NCI-H146 (cell line): ENCODE measurements at regions not wholly inside any gene's neighbourhood (a gene's known extent, or its start where the extent isn't known, plus 50 kb on each side); places are given as distances from the start of the nearest gene placed in this dataset.
"Not testable (repeated sequence)": the region's sequence is repeated elsewhere in the genome, so short reads cannot be mapped to it uniquely, and the experiment has no call there.

ENCODE experiments used
- DNase-seq: peaks from one replicate; lab custom pipeline; 2025; lab: John Stamatoyannopoulos, UW

- DNase-seq = no peak
These were observed 136.0 kb upstream of the TOP1 start for GRCh38 chr20:40892642-40893041.

GRCh38 chr20:40893610-40894236 lies 134.9 kb upstream of the TOP1 start:
- DNase-seq = no peak

- no peak for DNase-seq
These were observed 134.4 kb upstream of the TOP1 start for GRCh38 chr20:40894237-40894630.

DNA sequence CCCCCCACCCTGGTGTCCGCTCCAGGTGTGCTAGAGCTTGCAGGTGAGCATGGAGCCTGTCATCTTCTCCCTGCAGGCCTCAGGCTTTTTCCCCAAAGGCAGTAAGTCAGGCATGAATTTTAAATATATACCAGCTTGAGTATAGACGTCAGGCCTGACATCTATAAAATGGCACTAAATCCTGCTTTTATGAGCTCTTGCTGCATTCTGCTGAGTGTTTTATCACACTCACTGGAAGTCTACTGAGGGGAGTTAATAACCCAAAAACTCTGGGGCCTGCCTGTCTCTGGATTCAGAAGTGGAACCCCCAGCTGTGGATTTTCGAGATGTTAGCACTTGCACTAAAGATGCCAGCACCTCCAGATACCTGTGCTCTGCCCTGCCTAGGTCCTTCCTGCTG lies 133.4 kb upstream of the TOP1 start:
- no peak for DNase-seq

DNA sequence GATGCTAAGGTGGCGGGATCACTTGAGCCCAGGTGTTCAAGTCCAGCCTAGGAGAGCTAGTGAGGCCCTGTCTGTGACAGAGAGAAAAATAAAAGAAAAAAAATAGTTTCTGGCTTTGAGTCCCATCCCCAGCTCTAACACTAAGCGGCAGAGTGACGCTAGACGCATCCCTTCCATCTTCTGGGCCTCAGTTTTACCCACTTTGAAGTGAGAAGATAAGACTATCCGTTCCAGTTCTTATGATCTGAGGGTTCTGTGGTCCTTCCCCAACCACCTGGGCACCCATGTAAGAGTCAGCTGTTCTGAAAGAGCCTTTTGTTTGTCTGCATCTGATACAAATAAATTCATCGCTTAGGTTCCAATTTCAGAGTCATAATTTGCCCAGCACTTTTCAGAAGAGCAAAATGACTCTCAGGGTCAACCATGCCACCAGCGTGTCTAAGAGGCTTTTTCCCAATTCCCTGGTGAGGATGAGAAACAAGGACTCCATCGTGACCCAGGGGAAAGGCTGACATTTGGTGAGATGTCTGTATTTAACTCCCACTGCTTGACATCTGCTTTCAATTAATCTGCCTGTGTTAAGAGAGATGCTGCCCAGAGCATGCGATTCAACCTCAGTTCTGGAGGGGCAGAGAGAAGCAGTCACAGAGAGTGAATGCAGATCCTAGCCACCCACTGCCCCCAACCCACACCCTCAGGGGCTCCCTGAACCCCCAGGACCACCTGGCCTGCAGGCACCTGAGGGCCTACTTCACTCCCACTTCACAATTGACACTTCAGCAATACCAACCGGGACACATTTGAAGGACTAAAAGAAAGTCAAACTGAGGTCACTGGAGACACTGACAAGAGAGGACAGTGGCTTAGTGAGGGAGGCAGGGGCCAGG lies 131.6 kb upstream of the TOP1 start:
- no peak for DNase-seq

GRCh38 chr20:40899344-40899743 lies 129.3 kb upstream of the TOP1 start:
- no peak for DNase-seq

DNA sequence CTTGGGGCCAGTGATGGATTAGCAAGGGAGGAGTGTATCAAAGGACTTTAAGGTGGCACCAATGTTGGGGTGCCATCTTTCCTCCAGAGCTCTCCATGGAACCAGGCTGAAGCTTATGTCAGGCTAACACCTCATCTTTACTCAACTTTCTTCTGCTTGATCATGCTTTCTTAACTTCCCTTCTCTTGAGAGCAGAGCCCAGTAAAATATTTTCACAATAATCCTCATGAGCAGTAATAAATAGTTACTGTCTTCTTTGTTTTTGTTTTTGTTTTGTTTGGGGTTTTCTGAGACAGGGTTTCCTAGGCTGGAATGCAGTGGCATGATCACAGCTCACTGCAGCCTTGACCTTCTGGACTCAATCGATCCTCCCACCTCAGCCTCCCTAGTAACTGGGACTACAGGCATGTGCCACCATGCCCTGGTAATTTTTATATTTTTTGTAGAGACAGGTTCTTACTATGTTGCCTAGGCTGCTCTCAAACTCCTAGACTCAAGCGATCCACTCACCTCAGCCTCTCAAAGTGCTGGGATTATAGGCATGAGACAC lies 127.9 kb upstream of the TOP1 start:
- no peak for DNase-seq

DNA sequence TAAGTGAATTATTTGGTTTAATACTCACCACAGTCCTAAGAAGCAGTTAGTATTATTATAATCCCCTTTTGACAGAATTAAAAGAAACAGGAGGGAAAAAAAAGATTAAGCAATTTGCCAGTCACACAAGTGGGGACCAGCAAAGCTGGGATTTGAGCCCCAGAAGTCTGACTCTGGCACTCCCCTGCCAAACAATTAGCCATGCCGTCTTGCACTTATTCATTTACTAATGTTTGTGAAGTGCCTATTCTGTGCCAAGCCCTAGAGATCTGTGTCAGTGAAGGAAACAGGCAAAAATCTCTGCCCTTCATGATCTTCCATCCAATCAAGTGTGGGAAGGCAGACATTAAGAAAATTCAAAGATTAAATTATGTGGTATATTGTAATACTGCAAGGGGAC lies 126.0 kb upstream of the TOP1 start:
- no peak for DNase-seq

DNA sequence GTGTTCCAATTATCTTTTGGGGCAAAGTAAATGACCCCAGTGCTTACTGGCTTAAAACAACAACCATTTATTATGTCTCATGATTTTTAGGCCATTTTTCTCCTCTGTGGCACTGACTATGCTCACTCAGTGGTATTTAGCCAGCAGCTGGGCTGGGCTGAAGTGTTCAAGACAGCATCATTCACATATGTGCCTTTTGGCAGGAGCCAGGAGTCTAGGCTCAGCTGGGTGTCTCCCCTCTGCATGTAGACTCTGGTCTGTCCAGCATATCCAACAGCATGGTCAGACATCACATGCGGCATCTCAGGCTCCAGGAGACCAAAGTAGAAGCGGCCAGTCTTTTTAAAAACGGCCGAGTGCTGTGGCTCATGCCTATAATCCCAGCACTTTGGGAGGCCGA lies 120.3 kb upstream of the TOP1 start:
- no peak for DNase-seq

DNA sequence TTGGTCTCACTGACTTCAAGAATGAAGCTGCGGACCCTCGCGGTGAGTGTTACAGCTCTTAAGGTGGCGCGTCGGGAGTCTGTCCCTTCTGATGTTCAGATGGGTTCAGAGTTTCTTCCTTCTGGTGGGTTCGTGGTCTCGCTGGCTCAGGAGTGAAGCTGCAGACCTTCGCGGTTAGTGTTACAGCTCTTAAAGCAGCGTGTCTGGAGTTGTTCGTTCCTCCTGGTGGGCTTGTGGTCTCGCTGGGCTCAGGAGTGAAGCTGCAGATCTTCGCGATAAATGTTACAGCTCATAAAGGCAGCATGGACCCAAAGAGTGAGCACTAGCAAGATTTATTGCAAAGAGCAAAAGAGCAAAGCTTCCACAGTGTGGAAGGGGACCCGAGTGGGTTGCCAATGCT lies 119.1 kb upstream of the TOP1 start:
- not testable (repeated sequence) for DNase-seq

DNA sequence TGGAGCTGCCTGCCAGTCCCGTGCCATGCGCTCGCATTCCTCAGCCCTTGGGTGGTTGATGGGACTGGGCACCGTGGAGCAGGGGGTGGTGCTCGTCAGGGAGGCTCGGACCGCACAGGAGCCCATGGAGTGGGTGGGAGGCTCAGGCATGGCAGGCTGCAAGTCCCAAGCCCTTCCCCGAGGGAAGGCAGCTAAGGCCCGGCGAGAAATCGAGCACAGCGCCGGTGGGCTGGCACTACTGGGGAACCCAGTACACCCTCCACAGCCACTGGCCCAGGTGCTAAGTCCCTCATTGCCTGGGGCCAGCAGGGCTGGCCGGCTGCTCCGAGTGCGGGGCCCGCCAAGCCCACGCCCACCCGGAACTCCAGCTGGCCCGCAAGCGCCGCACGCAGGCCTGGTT lies 118.2 kb upstream of the TOP1 start:
- not testable (repeated sequence) for DNase-seq

DNA sequence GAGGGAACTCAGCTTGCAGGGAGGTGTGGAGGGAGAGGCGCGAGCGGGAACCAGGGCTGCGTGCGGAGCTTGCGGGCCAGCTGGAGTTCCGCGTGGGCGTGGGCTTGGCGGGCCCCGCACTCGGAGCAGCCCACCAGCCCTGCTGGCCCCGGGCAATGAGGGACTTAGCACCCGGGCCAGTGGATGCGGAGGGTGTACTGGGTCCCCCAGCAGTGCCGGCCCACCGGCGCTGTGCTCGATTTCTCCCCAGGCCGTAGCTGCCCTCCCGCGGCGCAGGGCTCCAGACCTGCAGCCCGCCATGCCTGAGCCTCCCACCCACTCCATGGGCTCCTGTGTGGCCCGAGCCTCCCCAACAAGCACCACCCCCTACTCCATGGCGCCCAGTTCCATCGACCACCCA lies 117.5 kb upstream of the TOP1 start:
- not testable (repeated sequence) for DNase-seq

DNA sequence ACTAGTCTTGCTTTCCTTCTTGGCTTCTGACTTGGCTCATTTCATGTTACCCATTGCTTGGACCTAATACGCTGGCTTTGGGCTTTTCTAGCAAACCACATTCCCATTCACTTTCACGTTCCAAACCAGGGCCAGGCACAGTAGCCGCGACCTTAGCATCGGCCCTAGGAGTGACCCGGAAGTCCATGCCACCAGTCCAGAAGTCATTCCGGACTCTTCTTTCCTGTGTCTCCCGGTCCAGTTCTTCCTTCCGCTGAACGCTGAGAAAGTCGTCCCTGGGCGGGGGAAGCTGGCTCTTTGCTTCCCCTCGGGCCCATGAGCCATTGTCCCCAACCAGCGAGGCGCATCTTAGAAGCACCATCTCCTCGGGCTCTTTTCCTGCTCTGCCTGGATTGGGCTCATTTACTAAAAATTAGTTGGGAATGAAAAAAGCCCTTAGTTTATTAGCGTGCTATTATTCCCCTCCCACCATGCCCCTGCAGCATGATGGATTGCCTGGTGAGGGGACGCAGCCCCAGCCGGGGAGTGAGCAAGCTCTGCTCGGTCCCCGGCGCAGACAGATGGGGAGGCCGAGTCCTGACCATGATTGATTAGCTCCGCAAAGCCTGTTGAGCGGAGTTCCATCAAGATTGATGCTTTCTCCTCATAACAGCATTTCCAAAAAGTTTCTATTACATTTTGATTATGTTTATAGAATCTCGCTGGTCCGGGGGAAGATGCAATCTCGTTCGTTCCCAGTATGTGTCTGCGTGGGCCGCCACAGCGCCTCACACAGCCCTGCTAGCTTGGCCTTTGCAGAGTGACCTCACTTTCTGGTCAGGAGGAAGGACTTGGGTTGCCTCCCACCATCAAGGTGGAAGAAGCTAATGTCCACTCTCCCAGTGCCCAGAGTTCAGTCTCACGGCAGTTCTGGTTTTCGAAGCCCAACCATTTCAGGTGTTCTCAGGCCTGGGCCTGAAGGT lies 115.1 kb upstream of the TOP1 start:
- no peak for DNase-seq

DNA sequence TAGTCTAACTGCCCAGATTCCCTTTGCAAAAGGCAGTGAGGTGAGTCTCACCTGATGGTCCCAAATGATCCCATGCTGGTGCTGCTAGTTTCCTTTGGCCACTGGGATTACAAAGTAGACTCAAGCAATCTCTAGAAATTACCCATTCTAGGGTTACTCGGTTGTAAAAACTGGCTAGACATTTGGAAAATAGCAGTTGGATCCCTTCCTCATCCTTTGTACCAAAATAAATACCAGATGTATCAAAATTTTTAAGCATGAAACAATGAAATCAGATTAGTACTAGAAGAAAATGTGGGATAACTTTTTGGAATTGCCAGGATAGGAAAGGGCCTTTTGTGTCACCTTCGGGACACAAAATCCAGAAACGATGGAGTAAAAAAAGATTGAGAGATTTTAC lies 112.9 kb upstream of the TOP1 start:
- DNase-seq = no peak

- DNase-seq = no peak
These were observed 112.3 kb upstream of the TOP1 start for GRCh38 chr20:40916276-40916675.

GRCh38 chr20:40920291-40920690 lies 108.3 kb upstream of the TOP1 start:
- no peak for DNase-seq

- no peak for DNase-seq
These were observed 105.8 kb upstream of the TOP1 start for GRCh38 chr20:40922865-40923264.

DNA sequence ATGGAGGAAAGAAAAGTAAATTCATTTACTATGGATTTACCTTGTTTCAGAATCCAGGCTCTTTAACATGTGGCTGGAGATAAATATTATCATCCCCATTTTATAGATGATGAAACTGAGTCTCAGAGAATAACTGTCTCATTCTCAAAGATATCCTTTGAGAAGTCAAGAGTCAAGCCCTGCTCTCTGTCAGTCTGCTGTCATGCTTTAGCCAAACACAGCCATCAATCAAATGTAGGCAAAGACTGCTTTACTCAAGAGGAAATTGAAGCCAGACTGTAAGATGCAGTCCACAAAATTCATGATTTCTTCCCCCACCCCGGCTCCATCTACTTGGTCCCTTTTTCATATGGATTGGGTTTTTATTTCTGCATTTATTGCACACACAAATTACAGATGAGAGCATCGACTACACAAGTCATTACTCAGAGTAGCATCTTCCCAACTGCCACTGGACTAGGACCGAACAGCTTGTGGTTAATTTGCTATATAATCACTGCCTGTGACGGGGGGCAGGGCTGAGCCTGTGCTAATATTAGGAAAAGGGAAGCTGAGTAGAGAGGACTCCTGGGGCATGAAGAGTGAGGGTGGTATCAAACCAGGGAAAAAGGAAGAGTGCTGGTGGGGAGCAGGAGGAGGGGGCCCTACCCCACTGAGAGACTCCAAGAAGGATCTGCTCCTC lies 102.7 kb upstream of the TOP1 start:
- DNase-seq = no peak

GRCh38 chr20:40926928-40927327 lies 101.7 kb upstream of the TOP1 start:
- no peak for DNase-seq

DNA sequence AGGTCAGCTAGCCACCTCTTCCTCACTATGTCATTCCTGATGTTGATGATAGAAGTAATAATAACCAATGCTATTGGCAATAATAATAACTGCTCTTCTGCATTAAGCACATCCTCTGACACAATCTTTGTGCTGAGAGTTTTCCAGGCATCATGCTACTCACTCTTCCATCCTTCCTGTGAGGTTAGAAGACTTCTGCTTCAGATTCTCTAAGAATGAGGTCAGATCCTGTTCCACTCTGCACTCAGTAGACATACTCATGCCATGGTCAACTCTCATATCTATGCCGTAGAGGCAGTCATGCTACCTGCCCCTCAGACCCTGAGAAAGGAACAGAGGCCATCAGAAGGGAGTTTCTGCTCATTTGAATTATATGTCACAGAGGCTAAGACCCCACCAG lies 98.1 kb upstream of the TOP1 start:
- no peak for DNase-seq

DNA sequence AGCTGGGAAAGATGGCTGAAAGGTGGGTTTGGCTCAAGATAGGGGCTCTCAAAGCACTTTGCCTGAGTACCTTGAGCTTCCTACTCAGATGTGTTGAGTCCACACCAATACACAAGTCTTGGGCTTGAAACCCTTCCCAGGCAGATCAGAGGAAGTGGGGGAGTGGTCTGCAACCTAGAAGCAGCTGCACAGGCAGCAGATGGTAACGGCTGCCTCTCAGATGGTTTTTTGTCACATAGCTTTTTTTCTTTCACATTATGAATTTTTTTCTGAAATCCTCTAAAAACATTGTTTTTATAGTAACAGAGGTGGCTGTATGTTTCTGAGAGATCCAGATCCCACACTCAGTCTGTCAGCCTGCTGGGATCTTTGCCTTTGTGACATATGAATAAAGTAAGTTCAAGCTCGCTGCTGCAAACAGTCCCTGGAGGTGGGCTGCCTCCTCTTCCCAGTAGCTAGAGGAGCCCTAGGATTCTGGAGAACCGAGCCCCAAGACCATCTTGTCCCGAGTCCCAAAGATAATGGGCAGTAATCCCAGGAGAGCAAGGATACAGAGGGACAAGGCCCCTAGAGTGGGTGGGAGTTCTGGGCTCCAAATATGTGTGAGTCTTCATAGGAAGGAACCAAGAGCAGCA lies 97.1 kb upstream of the TOP1 start:
- no peak for DNase-seq
